OCI-M2 (cell line): ENCODE measurements at regions not wholly inside any gene's neighbourhood (a gene's known extent, or its start where the extent isn't known, plus 50 kb on each side); places are given as distances from the start of the nearest gene placed in this dataset.
"Not testable (repeated sequence)": the region's sequence is repeated elsewhere in the genome, so short reads cannot be mapped to it uniquely, and the experiment has no call there.

ENCODE experiments used
- DNase-seq: peaks from one replicate; lab custom pipeline; 2025; ENCODE audit not compliant: unreplicated experiment; lab: John Stamatoyannopoulos, UW

DNA sequence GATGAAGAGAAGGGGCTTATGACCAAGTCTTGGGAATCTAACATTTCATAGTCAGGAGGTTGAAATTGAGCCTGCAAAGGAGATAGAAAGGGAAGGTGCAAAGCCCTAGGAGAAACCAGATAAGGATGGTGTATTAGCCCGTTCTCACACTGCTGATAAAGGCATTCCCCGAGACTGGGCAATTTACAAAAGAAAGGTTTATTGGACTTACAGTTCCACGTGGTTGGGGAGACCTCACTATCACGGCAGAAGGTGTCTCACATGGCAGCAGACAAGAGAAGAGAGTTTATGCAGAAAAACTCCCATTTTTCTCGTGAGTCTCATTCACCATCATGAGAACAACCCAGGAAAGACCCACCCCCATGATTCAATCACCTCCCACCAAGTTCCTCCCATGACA is 129.5 kb upstream of the LNX1 start:
- no peak for DNase-seq

GRCh38 chr4:53717064-53717549 is 125.8 kb upstream of the LNX1 start:
- DNase-seq = no peak

DNA sequence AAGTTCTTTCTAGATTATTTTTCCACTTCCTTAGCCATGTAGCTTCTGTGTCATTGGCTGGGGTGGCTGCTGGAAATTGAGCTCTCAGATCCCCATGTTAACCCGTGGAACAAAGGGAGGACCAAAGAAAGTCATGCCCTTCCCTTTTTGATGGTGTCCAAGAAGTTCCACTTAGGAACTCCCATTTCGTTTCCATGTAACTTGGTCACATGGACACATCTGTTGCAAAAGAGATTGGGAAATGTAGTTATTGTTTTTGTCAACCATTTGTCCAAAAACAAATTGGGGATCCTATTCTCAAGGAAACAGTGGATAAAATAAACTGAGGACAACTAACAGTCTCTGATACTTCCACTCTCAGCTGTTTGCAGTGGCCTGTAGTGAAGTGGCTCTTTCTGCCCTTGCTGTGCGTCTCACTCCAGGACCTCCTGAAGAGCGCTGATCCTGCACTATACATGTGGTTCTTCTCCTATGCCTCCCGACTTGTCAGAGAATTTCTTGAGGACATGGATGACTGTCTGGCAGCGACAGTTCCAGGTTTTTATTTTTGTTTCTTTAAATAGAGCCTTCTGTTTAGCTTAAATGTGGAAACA is 125.3 kb upstream of the LNX1 start:
- no peak for DNase-seq

DNA sequence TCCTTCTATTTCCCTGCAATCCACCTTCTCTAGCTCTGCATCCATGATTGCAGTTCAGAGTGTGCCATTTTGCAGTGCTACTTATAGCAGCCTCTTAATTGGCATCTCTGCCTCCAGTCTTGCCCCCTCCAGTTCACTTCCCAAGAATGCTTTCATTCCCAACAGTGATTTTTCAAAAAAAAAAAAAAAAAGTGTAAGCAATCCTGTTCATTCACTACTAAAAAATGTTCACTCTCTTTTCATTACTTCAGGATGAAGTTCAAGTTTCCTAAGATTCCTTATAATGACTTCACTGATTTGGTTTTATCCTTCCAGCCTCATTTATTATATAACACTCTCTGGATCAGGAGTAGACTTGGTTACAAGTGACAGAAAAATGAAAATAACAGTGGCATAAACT is 124.7 kb upstream of the LNX1 start:
- no peak for DNase-seq

GRCh38 chr4:53714236-53715140 is 123.2 kb upstream of the LNX1 start:
- DNase-seq = no peak

DNA sequence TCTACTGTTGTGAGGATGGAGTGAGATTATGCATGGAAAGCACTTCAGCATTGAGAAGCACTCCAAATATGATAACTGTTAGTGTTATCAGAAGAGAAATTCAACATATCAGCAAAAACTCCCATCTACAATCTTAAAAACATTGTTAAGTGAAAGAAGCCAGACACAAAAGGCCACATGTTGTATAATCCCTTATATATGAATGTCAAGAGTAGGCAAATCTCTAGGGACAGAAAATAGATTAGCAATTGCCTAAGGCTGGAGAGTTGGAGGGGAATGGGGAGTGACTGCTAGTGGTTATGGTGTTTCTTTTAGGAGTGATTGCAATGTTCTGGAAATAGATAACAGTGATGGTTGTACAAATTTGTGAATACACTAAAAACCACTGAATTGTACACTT is 122.5 kb upstream of the LNX1 start:
- DNase-seq = no peak

DNA sequence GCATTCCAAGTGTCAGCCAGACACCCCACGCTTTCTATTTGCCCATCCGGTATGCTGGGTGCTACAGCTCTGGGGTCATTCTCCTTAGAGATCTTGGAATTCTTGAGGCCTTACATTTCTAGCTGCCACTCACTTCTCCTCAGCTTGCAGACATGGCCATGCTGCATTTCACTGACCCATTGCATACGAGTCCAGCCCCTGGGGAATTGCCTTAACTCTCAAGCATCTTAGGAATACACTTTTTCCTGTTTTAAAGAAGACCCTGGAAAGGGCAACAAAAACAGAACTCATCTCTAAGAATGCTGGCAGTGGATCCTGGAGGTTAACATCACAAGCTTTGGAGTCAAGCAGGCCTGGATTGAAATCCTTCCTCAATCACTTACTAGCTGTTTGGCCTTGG is 122.0 kb upstream of the LNX1 start:
- DNase-seq = no peak

DNA sequence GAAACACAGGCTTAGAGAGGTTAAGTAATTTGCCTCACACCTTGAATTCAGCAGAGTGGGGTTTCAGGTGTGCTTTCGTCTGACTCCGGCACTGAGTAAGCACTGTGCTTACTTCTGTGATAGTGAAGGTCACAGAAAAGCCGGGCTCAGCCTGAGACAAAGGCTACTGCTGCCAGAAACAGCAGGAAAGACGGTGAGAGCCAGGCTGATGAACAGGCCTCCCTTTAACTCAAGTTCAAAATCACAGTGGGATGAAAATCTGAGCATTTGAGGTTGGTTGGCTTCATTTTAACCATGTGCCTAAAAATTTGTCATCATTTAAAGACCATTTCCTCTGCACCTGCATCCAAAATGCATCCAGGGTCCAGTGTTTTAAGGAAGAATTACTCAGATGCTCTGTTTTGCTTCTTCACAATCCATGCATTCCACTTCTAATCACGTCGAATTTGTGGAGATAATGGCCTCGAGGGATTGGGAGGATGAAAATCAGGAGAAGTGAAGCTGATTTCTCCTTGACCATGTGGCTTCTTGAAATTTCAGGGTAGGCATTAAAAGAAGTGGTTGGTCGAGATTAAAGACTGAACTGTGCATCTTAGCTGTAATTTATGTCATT is 121.2 kb upstream of the LNX1 start:
- no peak for DNase-seq

- DNase-seq = no peak
Measured at GRCh38 chr4:53711926-53712325, 120.6 kb upstream of the LNX1 start.

GRCh38 chr4:53709693-53710092 is 118.4 kb upstream of the LNX1 start:
- DNase-seq = no peak

DNA sequence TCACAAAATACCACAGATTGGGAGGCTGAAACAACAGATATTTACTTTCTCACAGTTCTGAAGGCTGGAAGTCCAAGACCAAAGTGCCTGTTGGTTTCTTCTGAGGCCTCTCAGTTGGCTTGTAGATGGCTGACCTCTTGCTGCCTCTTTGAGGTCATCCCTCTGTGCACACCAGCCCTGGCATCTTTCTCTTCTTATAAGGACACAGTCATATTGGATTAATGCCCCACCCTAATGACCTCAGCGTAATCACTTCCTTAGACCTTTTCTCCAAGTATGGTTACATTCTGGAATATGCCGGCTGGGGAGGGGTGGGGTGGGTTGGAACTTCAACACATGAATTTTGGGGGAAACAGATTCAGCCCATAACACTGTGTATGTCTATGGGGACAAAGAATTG is 116.2 kb upstream of the LNX1 start:
- no peak for DNase-seq

GRCh38 chr4:53706422-53707032 is 115.2 kb upstream of the LNX1 start:
- DNase-seq = no peak

DNA sequence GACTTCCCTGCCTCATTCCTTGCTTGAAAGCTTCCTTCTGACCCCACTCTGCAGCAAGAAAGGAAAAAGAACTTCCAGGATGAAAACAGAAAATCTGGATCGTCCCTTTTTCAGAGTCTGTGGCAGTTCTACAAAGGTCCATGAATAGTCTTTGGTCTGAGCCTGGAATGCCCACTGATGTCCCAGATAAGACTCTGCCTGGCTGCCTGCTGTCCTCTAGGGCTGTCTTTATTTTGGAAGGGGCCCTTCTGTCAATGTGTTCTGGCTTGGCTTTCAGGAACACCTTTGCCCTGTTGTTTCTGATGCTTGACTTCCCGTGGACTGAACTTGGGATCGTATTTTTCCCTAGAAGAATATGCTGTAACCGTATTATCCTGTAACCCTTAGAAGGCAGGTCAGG is 114.7 kb upstream of the LNX1 start:
- no peak for DNase-seq

DNA sequence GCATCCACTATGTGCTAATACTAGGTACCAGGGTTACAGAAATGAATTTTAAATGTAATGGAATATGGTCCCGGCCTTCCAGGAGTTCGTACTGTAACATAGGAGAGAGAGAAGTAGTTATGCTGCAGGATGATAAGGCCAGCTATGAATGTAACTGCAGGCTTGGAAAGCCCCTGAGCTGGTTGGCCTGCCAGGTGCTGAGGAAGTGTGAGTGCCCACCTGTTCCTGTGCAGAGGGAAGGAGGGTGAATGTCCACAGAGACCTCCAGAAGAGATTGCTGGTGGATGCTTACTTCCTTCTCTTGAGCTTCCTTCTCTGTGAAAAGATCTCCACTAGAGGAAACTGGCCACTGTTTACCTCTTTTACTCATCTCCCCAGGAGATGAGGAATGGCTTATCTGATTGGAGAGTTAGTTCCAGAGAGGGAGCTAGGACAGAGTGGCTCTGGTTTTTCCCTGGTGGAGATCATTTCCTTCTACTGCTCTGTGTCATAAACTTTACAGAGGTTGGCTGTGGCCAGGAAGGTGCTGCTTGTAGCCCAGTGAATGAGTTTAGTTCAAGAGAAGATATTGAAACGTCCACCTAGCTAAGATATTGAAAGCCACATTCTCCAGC is 114.0 kb upstream of the LNX1 start:
- no peak for DNase-seq

- no peak for DNase-seq
Measured at GRCh38 chr4:53704329-53704728, 113.0 kb upstream of the LNX1 start.

GRCh38 chr4:53703267-53703655 is 112.0 kb upstream of the LNX1 start:
- DNase-seq = no peak

- no peak for DNase-seq
Measured at GRCh38 chr4:53702334-53703266, 111.3 kb upstream of the LNX1 start.

GRCh38 chr4:53701260-53701659 is 110.0 kb upstream of the LNX1 start:
- not testable (repeated sequence) for DNase-seq

GRCh38 chr4:53699310-53699709 is 108.0 kb upstream of the LNX1 start:
- DNase-seq = not testable (repeated sequence)

DNA sequence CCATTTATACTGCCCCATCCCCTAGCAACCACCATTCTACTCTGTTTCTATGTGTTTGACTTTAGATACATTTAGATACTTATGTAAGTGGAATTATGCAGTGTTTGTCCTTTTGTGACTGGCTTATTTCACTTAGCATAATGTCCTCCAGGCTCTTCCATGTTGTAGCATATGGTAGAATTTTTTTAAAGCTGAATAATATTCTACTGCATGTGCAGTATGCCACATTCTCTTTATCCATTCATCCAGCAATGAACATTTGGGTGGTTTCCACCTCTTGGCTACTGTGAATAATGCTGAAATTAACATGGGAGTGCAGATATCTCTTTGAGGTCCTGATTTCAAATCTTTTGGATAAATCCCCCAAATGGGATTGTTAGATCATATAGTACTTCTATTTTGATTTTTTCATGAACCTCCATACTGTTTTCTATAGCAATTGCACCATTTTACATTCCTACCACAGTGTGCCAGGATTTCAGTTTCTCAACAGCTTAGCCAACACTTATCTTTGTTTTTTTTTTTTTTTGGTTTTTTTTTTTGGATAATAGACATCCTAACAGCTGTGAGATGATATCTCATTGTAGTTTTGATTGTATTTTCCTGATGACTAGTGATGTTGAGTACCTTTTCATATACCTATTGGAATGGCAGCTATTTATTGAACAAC is 105.9 kb upstream of the LNX1 start:
- DNase-seq = no peak
